HL-60 (cell line): ENCODE measurements at regions not wholly inside any gene's neighbourhood (a gene's known extent, or its start where the extent isn't known, plus 50 kb on each side); places are given as distances from the start of the nearest gene placed in this dataset.

ENCODE experiments used
- DNase-seq, 2 experiments: peaks; one replicate each; pipeline ENCODE4 v3.0.0-alpha.2; 2010 to 2020; ENCODE audit warnings: low read depth in 1 of 2, low spot score in 1 of 2
- H3K27ac ChIP-seq: fragments of 250-450 bp; sonication (Bioruptor Pico); replicated peaks from 2 replicates; pipeline ENCODE4 v1.5.1; 2020; ENCODE audit warnings: mild to moderate bottlenecking, moderate library complexity
- H3K27me3 ChIP-seq: fragments of 250-450 bp; sonication (Bioruptor Pico); 2 replicates; pipeline ENCODE4 v1.5.1; 2021; ENCODE audit warnings: mild to moderate bottlenecking, moderate library complexity; ENCODE audit not compliant: insufficient read depth, poor library complexity, severe bottlenecking
- H3K4me3 ChIP-seq: replicated peaks from 2 replicates; pipeline ENCODE4 v1.5.1; 2011; ENCODE audit warnings: mild to moderate bottlenecking, control low read depth, low read length; ENCODE audit not compliant: insufficient read depth
- CTCF ChIP-seq: IDR thresholded peaks from one replicate; pipeline ENCODE4 v1.5.1; 2011; ENCODE audit warnings: low read length, control low read depth, inconsistent platforms; ENCODE audit not compliant: insufficient read depth
- GABPA ChIP-seq: IDR thresholded peaks from 2 replicates; pipeline ENCODE4 v1.6.1; 2012; ENCODE audit warnings: low read depth
- POLR2AphosphoS5 ChIP-seq: IDR thresholded peaks from 2 replicates; pipeline ENCODE4 v1.6.1; 2012; ENCODE audit warnings: low read depth
- REST ChIP-seq: IDR thresholded peaks from 2 replicates; pipeline ENCODE4 v1.6.1; 2012; ENCODE audit warnings: low read depth; ENCODE audit not compliant: insufficient replicate concordance
- SPI1 ChIP-seq: IDR thresholded peaks from 2 replicates; pipeline ENCODE4 v1.6.1; 2012; ENCODE audit warnings: low read depth, mild to moderate bottlenecking, borderline replicate concordance

- H3K27ac ChIP-seq, result no peak overlapping the region
- no peak for DNase-seq
- TF ChIP-seq GABPA (no peak), CTCF (no peak), REST (no peak), SPI1 (no peak), POLR2AphosphoS5 (no peak)
- H3K27me3 ChIP-seq, result no peaks in the 10 kb centered on the region
- no peak overlapping the region for H3K4me3 ChIP-seq
These were observed 284.1 kb downstream of the TDRD15 start for GRCh38 chr2:21407851-21408250.

- TF ChIP-seq SPI1 (no peak), POLR2AphosphoS5 (no peak), REST (no peak), CTCF (no peak), GABPA (no peak)
- no peak for DNase-seq
These were observed 288.0 kb downstream of the TDRD15 start for GRCh38 chr2:21411741-21412140.

DNA sequence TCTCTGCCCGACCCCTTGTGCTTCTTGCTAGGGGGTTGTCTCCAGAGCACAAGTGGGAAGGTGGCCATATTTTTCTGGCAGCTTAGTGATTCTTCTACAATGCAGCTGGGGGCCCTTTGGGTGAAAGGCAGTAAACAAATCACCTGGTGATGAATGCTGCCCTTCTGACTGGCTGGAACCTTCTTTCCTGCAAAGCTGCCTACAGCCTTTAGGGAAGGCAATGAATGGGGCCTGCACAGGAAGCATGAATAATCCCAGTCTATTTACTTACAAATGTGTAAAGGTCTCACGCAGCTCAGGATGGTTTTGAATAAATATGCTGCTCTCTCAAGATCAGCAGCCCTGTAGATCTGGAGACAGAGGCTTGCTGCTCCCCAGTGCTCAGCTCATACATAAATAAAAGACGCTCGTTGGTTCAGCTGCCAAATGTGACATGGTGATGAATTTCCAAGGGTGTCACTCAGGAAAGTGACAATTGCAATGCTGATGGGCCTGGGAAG lies 289.2 kb downstream of the TDRD15 start:
- TF ChIP-seq SPI1 (no peak), GABPA (no peak), POLR2AphosphoS5 (no peak), REST (no peak), CTCF (no peak)
- no peak overlapping the region for H3K4me3 ChIP-seq
- no peak for DNase-seq
- H3K27ac ChIP-seq, result no peak overlapping the region
- no peaks in the 10 kb centered on the region for H3K27me3 ChIP-seq

More at GRCh38 chr2:21411741-21412140, 288.0 kb downstream of the TDRD15 start:
- Histone ChIP-seq H3K27me3 (no peaks in the 10 kb centered on the region), H3K4me3 (no peak overlapping the region), H3K27ac (no peak overlapping the region)
